Breast epithelium (tissue), 3 donors: ENCODE measurements at regions not wholly inside any gene's neighbourhood (a gene's known extent, or its start where the extent isn't known, plus 50 kb on each side); places are given as distances from the start of the nearest gene placed in this dataset.

Experiments used
- POLR2AphosphoS5 ChIP-seq, 3 donors: sonication (generic); formaldehyde crosslinking; IDR thresholded peaks; one replicate each; pipeline ENCODE4 v1.6.1; 2017; ENCODE audit warnings: antibody characterized with exemption in 3 of 3
- TF ChIP-seq, protein P1 (sequence below), 3 donors: fragments of 450-650 bp; IDR thresholded peaks; one replicate each; pipeline ENCODE4 v1.5.1; 2016 to 2017; ENCODE audit warnings: antibody characterized with exemption in 3 of 3, mild to moderate bottlenecking in 3 of 3, moderate library complexity in 3 of 3

DNA sequence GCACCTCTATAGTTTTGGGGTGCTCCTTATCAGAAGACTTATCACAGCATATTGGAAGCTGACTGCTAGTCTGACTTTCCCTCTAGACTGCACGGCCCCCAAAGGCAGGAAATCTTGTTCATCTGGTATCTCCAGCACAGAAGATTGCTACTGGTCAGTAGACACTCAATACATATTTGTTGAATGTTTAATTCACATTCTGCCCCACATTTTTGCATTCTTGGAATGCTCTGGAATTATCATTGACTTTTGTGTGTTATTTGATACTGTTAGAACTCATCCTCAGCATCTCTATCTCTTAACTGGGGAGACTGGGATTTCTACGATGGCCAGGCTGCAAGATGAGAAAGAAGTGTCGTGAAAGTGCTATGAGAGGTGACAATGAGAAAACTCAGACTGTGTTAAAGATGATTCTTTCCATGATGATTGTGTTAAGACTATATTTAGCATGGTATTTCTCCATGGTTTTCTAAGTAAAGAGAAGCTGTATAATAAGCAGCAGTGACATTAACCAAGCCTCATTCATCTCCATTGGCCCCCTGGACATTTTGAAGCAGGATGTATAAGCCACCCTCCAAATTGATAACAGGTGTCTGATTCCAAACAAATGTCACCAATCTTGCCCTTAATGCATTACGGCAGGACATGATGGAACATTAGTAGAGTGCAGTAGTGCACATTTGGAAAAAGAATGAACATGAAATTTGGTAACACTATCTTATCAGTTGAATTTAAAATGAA is 440.9 kb downstream of the RFC3 start:
- no peak for TF ChIP-seq POLR2AphosphoS5 (IDR thresholded peaks at IDR 0.05)
- TF ChIP-seq, protein P1, sequence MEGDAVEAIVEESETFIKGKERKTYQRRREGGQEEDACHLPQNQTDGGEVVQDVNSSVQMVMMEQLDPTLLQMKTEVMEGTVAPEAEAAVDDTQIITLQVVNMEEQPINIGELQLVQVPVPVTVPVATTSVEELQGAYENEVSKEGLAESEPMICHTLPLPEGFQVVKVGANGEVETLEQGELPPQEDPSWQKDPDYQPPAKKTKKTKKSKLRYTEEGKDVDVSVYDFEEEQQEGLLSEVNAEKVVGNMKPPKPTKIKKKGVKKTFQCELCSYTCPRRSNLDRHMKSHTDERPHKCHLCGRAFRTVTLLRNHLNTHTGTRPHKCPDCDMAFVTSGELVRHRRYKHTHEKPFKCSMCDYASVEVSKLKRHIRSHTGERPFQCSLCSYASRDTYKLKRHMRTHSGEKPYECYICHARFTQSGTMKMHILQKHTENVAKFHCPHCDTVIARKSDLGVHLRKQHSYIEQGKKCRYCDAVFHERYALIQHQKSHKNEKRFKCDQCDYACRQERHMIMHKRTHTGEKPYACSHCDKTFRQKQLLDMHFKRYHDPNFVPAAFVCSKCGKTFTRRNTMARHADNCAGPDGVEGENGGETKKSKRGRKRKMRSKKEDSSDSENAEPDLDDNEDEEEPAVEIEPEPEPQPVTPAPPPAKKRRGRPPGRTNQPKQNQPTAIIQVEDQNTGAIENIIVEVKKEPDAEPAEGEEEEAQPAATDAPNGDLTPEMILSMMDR (IDR thresholded peaks at IDR 0.05), result no peak
